Neural cell (in vitro differentiated cells): ENCODE measurements at regions not wholly inside any gene's neighbourhood (a gene's known extent, or its start where the extent isn't known, plus 50 kb on each side); places are given as distances from the start of the nearest gene placed in this dataset.

ENCODE experiments used
- H2AFZ ChIP-seq: fragments of 200-600, 300-800 bp; sonication (generic), shearing (Covaris generic); 2 replicates; pipeline ENCODE4 v1.6.0; 2014; ENCODE audit warnings: low read depth, mild to moderate bottlenecking, antibody characterized with exemption, low read length, moderate library complexity
- H3F3A ChIP-seq: fragments of 200-600 bp; shearing (Covaris generic); 2 replicates; pipeline ENCODE4 v1.6.1; 2016; ENCODE audit warnings: mild to moderate bottlenecking, moderate library complexity, mixed read lengths, antibody characterized with exemption, low read length; ENCODE audit not compliant: insufficient read depth, poor library complexity, severe bottlenecking
- H3K27ac ChIP-seq: fragments of 200-600, 300-800 bp; sonication (generic), shearing (Covaris generic); 2 replicates; pipeline ENCODE4 v1.5.1; 2014; ENCODE audit warnings: mild to moderate bottlenecking, low read length, moderate library complexity
- H3K27me3 ChIP-seq: fragments of 300-800, 200-600 bp; sonication (generic), shearing (Covaris generic); 2 replicates; pipeline ENCODE4 v1.6.0; 2014; ENCODE audit warnings: mild to moderate bottlenecking, low read depth, low read length, moderate library complexity; ENCODE audit not compliant: insufficient read depth
- H3K36me3 ChIP-seq: fragments of 300-800, 200-600 bp; sonication (generic), shearing (Covaris generic); 2 replicates; pipeline ENCODE4 v1.5.1; 2014; ENCODE audit warnings: mild to moderate bottlenecking, antibody characterized with exemption, low read length, moderate library complexity; ENCODE audit not compliant: insufficient read depth
- H3K4me2 ChIP-seq: fragments of 300-800, 200-600 bp; sonication (generic), shearing (Covaris generic); 2 replicates; pipeline ENCODE4 v1.6.0; 2014; ENCODE audit warnings: mild to moderate bottlenecking, low read length
- H3K4me3 ChIP-seq: fragments of 300-800, 200-600 bp; sonication (generic), shearing (Covaris generic); 2 replicates; pipeline ENCODE4 v1.5.1; 2014; ENCODE audit warnings: mild to moderate bottlenecking, low read length, moderate library complexity
- H3K79me2 ChIP-seq: fragments of 200-600 bp; shearing (Covaris generic); replicated peaks from 2 replicates; pipeline ENCODE4 v1.6.0; 2014; ENCODE audit warnings: mild to moderate bottlenecking, low read length, moderate library complexity; ENCODE audit not compliant: insufficient read depth
- H3K9ac ChIP-seq: fragments of 300-800, 200-600 bp; sonication (generic), shearing (Covaris generic); 2 replicates; pipeline ENCODE4 v1.6.1; 2016; ENCODE audit warnings: mild to moderate bottlenecking, low read length, mixed read lengths
- H3K9me2 ChIP-seq: fragments of 200-600 bp; shearing (Covaris generic); 2 replicates; pipeline ENCODE4 v1.6.1; 2016; ENCODE audit warnings: mild to moderate bottlenecking, low read length, mixed read lengths; ENCODE audit not compliant: insufficient read depth
- H3K9me3 ChIP-seq: fragments of 200-600, 300-800 bp; sonication (generic), shearing (Covaris generic); 2 replicates; pipeline ENCODE4 v1.6.1; 2016; ENCODE audit warnings: mild to moderate bottlenecking, mixed run types, low read length, moderate library complexity, mixed read lengths
- H4K20me1 ChIP-seq: fragments of 200-600 bp; shearing (Covaris generic); 2 replicates; pipeline ENCODE4 v1.6.1; 2016; ENCODE audit warnings: mild to moderate bottlenecking, mixed run types; ENCODE audit not compliant: insufficient read depth
- CTCF ChIP-seq: fragments of 450-650 bp; IDR thresholded peaks from 2 replicates; pipeline ENCODE4 v1.5.1; 2014; ENCODE audit warnings: antibody characterized with exemption, mild to moderate bottlenecking, moderate library complexity; ENCODE audit not compliant: poor library complexity, severe bottlenecking
- EP300 ChIP-seq: fragments of 450-650 bp; conservative IDR thresholded peaks from 2 replicates; pipeline ENCODE4 v1.6.1; 2014; ENCODE audit warnings: antibody characterized with exemption, mild to moderate bottlenecking, moderate library complexity; ENCODE audit not compliant: poor library complexity, severe bottlenecking
- EZH2 ChIP-seq: fragments of 200-600, 300-800 bp; shearing (Covaris generic), sonication (generic); IDR thresholded peaks from 2 replicates; pipeline ENCODE4 v1.6.1; 2014; ENCODE audit warnings: antibody characterized with exemption, low read length, borderline replicate concordance, mild to moderate bottlenecking; ENCODE audit not compliant: insufficient read depth, poor library complexity, severe bottlenecking
- MXI1 ChIP-seq: fragments of 450-650 bp; conservative IDR thresholded peaks from 2 replicates; pipeline ENCODE4 v1.6.1; 2014; ENCODE audit warnings: antibody characterized with exemption, mild to moderate bottlenecking; ENCODE audit not compliant: poor library complexity, severe bottlenecking
- POLR2AphosphoS5 ChIP-seq: IDR thresholded peaks from 2 replicates; pipeline ENCODE4 v1.6.1; 2012
- RAD21 ChIP-seq: fragments of 450-650 bp; conservative IDR thresholded peaks from 2 replicates; pipeline ENCODE4 v1.6.1; 2014; ENCODE audit warnings: antibody characterized with exemption, mild to moderate bottlenecking, moderate library complexity
- REST ChIP-seq: IDR thresholded peaks from 2 replicates; pipeline ENCODE4 v1.6.1; 2012; ENCODE audit warnings: borderline replicate concordance
- SMC3 ChIP-seq: fragments of 450-650 bp; conservative IDR thresholded peaks from 2 replicates; pipeline ENCODE4 v1.6.1; 2014; ENCODE audit warnings: antibody characterized with exemption, mild to moderate bottlenecking, moderate library complexity; ENCODE audit not compliant: poor library complexity
- TAF1 ChIP-seq: IDR thresholded peaks from 2 replicates; pipeline ENCODE4 v1.6.1; 2012; ENCODE audit warnings: low read depth

GRCh38 chr2:47721296-47721695 lies 61.6 kb upstream of the MSH6 start:
- TF ChIP-seq MXI1 (no peak), TAF1 (no peak), EZH2 (no peak), EP300 (no peak), RAD21 (no peak), SMC3 (no peak), CTCF (no peak), POLR2AphosphoS5 (no peak), REST (no peak)
- Histone ChIP-seq H3K36me3 (no peaks in the 10 kb centered on the region), H3F3A (no peaks in the 10 kb centered on the region), H3K4me3 (no peak overlapping the region), H3K9ac (no peak overlapping the region), H3K27ac (no peak overlapping the region), H3K9me3 (no peaks in the 10 kb centered on the region), H2AFZ (no peak overlapping the region), H3K27me3 (no peaks in the 10 kb centered on the region), H3K4me2 (no peak overlapping the region), H3K79me2 (no peaks in the 10 kb centered on the region), H4K20me1 (no peaks in the 10 kb centered on the region), H3K9me2 (no peaks in the 10 kb centered on the region)

- TF ChIP-seq POLR2AphosphoS5: no peak
- TF ChIP-seq MXI1: no peak
- no peak for TF ChIP-seq EP300
- no peak for TF ChIP-seq TAF1
- no peak for TF ChIP-seq RAD21
- TF ChIP-seq REST: no peak
- TF ChIP-seq EZH2: no peak
- TF ChIP-seq SMC3: no peak
- Histone ChIP-seq H3K36me3 (no peaks in the 10 kb centered on the region), H3K4me3 (no peak overlapping the region), H3K9ac (no peak overlapping the region), H4K20me1 (no peaks in the 10 kb centered on the region), H3K9me2 (no peaks in the 10 kb centered on the region), H3K79me2 (no peaks in the 10 kb centered on the region), H3K27ac (no peak overlapping the region), H3K27me3 (no peaks in the 10 kb centered on the region), H2AFZ (no peak overlapping the region), H3K4me2 (no peak overlapping the region), H3F3A (no peaks in the 10 kb centered on the region), H3K9me3 (no peaks in the 10 kb centered on the region)
Observed at GRCh38 chr2:47720559-47720958, 62.4 kb upstream of the MSH6 start.
